Heart left ventricle (tissue), 13 donors: ENCODE measurements at regions not wholly inside any gene's neighbourhood (a gene's known extent, or its start where the extent isn't known, plus 50 kb on each side); places are given as distances from the start of the nearest gene placed in this dataset.

Experiments used
- POLR2A ChIP-seq, 2 donors: fragments of 450-650 bp; IDR thresholded peaks; one replicate each; pipeline ENCODE4 v1.6.1; 2017; ENCODE audit warnings: antibody characterized with exemption in 2 of 2, mild to moderate bottlenecking in 2 of 2, moderate library complexity in 2 of 2
- TF ChIP-seq, protein P1 (sequence below), 12 donors: fragments of 200-600 bp; sonication (generic) in 4 of 12; IDR thresholded peaks; one replicate each; pipeline versions ENCODE4 v1.5.0 to v1.8.0; 2018 to 2022; ENCODE audit warnings: antibody characterized with exemption in 12 of 12, mild to moderate bottlenecking in 5 of 12
- donor health status: ischemic (EF 13 %, LVEDD 7.1; RV severe dilation, severe dysfunction).
- donor health status: DM: no; HTN: yes; CAD: no.
- donor health status: DM: no; HTN: no; CAD: no.
- donor health status: ischemic (EF 25% LVEDD 6.9; RV normal size, moderate dysfunction).
- donor health status: ischemic (EF 25% LVEDD 5.7; RV mildly dilated, moderate dysfunction).
- donor health status: ischemic (EF 35%, LVEDD 5.7; RV mildly dilated, moderate dysfunction).
- donor health status: nonischemic (EF 11% LVEDD 7.7; RV severe dilation, severe dysfunction).
- donor health status: DM: yes; HTN: yes; CAD: no.
- donor health status: PGD.
- donor health status: ischemic (EF 29% LVEDD 5.4; RV normal size, mild dysfunction).
- donor health status: nonischemic (EF 23%, LVEDD 6.1; RV moderate dilation, normal function).

DNA sequence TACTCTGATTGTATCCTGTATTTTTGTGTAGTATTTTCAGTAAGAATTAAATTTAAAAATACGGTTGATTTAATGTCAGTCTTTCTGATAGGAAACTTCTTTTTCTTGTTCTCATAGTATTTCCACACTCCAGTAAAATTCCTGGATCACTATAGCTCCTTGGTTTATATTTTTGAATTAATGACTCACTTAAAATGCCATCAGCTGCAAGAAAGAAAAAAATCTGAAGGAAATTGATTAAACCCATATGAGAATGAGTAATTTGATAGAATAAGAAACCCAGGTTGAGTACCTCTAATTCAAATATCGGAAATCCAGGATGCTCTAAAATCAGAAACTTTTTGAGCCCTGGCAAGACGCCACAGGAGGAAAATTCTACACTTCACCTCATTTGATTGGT is 186.8 kb upstream of the RND3 start:
- TF ChIP-seq POLR2A (IDR thresholded peaks at IDR 0.05) = no peak
- TF ChIP-seq, protein P1, sequence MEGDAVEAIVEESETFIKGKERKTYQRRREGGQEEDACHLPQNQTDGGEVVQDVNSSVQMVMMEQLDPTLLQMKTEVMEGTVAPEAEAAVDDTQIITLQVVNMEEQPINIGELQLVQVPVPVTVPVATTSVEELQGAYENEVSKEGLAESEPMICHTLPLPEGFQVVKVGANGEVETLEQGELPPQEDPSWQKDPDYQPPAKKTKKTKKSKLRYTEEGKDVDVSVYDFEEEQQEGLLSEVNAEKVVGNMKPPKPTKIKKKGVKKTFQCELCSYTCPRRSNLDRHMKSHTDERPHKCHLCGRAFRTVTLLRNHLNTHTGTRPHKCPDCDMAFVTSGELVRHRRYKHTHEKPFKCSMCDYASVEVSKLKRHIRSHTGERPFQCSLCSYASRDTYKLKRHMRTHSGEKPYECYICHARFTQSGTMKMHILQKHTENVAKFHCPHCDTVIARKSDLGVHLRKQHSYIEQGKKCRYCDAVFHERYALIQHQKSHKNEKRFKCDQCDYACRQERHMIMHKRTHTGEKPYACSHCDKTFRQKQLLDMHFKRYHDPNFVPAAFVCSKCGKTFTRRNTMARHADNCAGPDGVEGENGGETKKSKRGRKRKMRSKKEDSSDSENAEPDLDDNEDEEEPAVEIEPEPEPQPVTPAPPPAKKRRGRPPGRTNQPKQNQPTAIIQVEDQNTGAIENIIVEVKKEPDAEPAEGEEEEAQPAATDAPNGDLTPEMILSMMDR (IDR thresholded peaks at IDR 0.05) = no peak
